Upper lobe of left lung (tissue), 4 donors: ENCODE measurements at regions not wholly inside any gene's neighbourhood (a gene's known extent, or its start where the extent isn't known, plus 50 kb on each side); places are given as distances from the start of the nearest gene placed in this dataset.

ENCODE experiments used
- POLR2A ChIP-seq, 4 donors: fragments of 450-650 bp; IDR thresholded peaks; one replicate each; pipeline ENCODE4 v1.5.1; 2016 to 2017; ENCODE audit warnings: antibody characterized with exemption in 4 of 4, mild to moderate bottlenecking in 2 of 4
- TF ChIP-seq, protein P1 (sequence below), 6 experiments: fragments of 450-650 bp in 4 of 6; fragments of 200-600 bp in 2 of 6; sonication (generic) in 2 of 6; IDR thresholded peaks; one replicate each; pipeline ENCODE4 v1.5.1; 2016 to 2019; ENCODE audit warnings: antibody characterized with exemption in 6 of 6

DNA sequence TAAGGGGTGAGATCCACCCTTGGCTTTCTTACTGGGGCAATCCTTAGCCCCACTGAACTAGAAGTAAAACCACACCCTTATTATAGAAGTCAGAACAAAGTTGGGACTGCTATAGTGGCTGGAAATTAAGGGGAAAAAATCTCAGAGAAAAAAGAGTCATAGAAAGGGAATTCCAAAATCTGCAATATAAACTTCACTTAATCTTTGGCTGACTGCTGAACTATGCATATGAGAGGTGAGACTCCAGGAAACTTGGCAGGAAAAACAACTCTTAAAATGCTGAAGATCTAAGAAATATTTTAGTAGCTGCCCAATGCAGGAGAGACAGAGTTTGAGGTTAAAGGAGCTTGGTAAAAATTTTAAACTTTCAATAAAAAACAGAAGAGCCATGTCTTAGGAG lies 201.8 kb upstream of the FN1 start:
- TF ChIP-seq, protein P1, sequence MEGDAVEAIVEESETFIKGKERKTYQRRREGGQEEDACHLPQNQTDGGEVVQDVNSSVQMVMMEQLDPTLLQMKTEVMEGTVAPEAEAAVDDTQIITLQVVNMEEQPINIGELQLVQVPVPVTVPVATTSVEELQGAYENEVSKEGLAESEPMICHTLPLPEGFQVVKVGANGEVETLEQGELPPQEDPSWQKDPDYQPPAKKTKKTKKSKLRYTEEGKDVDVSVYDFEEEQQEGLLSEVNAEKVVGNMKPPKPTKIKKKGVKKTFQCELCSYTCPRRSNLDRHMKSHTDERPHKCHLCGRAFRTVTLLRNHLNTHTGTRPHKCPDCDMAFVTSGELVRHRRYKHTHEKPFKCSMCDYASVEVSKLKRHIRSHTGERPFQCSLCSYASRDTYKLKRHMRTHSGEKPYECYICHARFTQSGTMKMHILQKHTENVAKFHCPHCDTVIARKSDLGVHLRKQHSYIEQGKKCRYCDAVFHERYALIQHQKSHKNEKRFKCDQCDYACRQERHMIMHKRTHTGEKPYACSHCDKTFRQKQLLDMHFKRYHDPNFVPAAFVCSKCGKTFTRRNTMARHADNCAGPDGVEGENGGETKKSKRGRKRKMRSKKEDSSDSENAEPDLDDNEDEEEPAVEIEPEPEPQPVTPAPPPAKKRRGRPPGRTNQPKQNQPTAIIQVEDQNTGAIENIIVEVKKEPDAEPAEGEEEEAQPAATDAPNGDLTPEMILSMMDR (IDR thresholded peaks at IDR 0.05) = no peak
- TF ChIP-seq POLR2A (IDR thresholded peaks at IDR 0.05) = no peak
